GM20000 (cell line): ENCODE measurements at regions not wholly inside any gene's neighbourhood (a gene's known extent, or its start where the extent isn't known, plus 50 kb on each side); places are given as distances from the start of the nearest gene placed in this dataset.

Experiments
- DNase-seq: peaks from one replicate; pipeline ENCODE4 v3.0.0; 2012; ENCODE audit warnings: low spot score
- TF ChIP-seq, protein P1 (sequence below): IDR thresholded peaks from 2 replicates; pipeline ENCODE4 v1.5.1; 2012; ENCODE audit warnings: mild to moderate bottlenecking, control low read depth; ENCODE audit errors: extremely low read depth, missing control alignments

DNA sequence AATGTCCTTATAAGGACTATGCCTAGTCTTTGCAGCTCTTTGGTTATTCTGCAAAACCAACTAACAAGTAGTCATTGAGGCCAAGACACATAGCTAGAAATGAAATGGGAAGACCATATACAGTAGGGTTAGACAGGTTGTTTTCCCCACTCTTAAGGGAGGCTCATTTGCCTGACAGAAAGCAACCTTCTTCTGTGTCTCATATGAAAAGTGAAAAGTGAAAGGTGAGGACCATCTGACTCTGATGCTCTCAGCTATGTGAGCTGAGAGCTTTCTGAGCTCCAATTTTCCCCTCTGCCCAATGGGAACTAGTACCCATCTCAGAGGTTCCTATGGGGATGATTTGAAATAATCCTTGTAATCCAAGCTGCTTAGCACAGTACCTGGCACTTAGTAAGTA is 142.0 kb upstream of the BDNF start:
- TF ChIP-seq, protein P1, sequence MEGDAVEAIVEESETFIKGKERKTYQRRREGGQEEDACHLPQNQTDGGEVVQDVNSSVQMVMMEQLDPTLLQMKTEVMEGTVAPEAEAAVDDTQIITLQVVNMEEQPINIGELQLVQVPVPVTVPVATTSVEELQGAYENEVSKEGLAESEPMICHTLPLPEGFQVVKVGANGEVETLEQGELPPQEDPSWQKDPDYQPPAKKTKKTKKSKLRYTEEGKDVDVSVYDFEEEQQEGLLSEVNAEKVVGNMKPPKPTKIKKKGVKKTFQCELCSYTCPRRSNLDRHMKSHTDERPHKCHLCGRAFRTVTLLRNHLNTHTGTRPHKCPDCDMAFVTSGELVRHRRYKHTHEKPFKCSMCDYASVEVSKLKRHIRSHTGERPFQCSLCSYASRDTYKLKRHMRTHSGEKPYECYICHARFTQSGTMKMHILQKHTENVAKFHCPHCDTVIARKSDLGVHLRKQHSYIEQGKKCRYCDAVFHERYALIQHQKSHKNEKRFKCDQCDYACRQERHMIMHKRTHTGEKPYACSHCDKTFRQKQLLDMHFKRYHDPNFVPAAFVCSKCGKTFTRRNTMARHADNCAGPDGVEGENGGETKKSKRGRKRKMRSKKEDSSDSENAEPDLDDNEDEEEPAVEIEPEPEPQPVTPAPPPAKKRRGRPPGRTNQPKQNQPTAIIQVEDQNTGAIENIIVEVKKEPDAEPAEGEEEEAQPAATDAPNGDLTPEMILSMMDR, result no peak
- no peak for DNase-seq

DNA sequence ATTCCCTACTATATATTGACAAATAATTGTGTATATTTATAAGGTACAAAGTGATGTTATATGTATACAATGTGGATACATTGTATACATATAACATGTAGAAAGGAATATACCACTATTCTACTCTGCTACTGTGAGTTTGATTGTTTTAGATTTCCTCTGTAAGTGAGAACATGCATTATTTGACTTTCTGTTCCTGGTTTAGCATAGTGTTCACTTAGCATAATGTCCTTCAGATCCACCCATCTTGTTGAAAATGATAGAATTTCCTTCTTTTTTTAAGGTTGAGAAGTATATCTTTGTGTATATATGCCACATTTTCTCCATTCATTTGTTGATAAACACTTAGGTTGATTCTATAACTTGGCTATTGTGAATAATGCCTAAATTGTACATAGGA is 140.8 kb upstream of the BDNF start:
- no peak for DNase-seq
- TF ChIP-seq, protein P1, result no peak

DNA sequence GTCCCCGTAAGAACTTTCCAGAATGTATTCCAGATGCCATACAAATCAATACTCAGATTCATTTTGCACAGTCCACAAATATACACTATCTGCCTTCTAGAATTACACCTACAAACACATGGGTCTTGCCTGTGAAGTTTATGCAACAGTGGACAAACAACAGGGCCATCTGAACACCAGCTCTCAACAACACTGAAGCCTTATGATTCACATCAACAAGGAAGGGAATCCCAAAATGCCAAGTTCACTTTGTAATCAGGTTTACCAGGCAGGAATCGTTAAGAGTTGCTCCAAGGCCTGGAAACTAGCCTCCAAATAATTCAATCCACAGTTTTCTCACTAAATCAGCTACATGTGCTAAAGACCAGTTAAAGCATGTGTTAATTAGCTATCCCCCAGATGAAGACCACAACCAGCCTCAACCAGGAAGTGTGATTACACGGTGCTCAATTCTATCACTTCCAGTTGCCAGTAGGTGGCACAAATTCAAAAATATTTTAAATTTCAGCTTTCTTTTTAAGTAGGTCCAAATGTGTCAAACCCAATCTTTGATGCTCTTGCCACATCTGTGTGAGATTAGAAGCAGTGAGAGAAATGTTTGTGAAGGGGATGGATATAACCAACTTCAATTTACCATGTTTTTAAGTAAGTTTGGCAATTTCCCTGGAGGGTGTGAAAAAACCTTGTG is 139.1 kb upstream of the BDNF start:
- TF ChIP-seq, protein P1, result peak; percentile 8
- DNase-seq, result no peak

DNA sequence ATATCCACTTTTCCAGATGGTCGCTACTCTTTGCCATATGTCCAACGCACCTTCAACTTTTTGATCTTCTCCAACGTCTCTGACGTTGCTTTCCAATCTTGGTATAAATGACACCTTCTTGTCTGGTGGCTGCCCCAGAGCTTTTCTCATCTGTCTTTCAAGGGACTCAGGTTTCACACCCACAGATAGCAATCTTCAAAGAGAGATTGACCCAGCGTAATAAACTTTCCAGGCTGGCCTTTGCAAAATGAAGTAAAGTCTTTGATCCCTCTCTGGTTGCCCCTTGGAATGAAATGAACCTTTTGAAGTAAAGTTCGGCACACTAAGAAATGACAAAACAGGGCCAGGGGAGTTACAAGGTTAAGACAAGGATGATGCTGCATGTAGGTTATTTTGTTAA is 138.4 kb upstream of the BDNF start:
- no peak for DNase-seq
- TF ChIP-seq, protein P1, result no peak

DNA sequence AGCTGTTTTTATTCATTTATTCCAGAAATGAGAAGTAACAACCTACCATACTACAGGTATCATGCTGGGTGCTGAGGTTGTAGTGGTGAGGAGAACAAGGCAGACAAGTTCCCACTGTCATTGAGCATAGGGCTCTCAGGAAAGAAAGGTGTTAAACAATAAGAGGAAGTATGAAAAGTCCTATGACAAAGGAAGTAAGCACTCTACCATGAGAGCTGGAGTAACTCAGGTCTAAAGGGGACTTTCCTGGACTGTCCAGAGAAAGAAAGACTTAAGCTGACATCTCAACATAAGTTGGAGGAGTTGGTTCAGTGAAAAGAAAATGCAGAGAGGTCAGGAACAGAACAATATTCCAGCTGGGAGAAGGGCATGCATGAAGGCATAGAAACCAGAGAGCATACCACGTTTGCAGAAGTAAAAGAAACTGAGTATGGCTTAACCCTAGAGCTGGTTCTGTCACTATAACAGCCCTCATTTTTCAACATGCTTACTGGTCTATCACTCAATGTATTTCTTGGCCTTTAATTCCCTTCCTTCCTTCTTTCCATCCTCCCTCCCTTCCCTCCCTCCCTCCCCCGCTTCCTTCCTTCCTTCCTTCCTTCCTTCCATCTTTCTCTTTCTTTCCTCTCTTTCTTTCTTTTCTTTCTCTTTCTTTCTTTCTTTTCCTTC is 137.8 kb upstream of the BDNF start:
- TF ChIP-seq, protein P1, result no peak
- DNase-seq, result peak; percentile 29

DNA sequence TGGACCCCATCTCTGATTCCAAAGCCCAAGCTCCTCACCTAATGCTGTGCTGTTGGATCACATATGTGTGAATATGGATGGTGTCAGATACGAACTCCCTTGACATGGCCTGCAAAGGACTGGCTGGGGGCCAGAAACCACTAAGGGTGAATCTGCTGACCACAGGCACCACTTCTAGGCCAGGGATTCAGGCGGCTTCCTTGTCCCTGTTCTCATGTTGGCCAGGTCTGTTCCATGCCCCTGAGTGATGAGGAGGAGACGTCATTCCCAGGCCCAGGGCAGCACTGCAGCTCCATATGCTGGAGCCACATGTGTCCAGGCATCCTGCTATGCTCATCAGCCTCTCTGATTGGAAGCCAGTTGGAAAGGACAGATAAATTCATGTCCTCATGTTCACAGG is 130.0 kb upstream of the BDNF start:
- TF ChIP-seq, protein P1, result no peak
- DNase-seq, result no peak

DNA sequence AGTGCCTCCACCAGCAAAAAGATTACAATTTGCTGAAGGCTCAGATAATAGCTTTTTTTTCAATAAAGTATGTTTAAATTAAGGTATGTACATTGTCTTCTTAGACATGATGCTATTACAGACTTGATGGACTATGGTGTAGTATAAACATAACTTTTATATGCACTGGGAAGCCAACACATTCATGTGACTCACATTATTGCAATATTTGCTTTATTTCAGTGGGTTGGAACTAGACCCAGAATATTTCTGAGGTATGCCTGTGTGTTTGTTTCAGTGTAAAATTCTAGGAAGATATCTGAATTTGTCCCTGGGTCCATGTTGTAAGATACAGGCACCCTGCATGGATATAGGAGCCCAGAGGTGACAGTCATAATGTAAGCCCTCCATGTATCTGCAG is 120.0 kb upstream of the BDNF start:
- TF ChIP-seq, protein P1, result no peak
- DNase-seq, result no peak
